Right lung (tissue), 2 donors: ENCODE measurements at regions not wholly inside any gene's neighbourhood (a gene's known extent, or its start where the extent isn't known, plus 50 kb on each side); places are given as distances from the start of the nearest gene placed in this dataset.
A peak's percentile ranks its signal among the peaks of the same experiment; 100 is the strongest.
"Not testable (repeated sequence)": the region's sequence is repeated elsewhere in the genome, so short reads cannot be mapped to it uniquely, and the experiment has no call there.

Source experiments
- DNase-seq, 2 donors: peaks; one replicate each; pipeline ENCODE4 v3.0.0-alpha.2; 2013

- DNase-seq, result not testable (repeated sequence)
Measured at GRCh38 chr2:126051737-126052240, 604.2 kb upstream of the GYPC start.

- DNase-seq, result no peak
Measured at GRCh38 chr2:126059379-126059778, 596.6 kb upstream of the GYPC start.

- no peak for DNase-seq
Measured at GRCh38 chr2:126085011-126085795, 570.8 kb upstream of the GYPC start.

GRCh38 chr2:126100962-126101361, 555.0 kb upstream of the GYPC start:
- DNase-seq, result no peak

- DNase-seq, result no peak
Measured at GRCh38 chr2:126106006-126106405, 550.0 kb upstream of the GYPC start.

GRCh38 chr2:126107883-126108282, 548.1 kb upstream of the GYPC start:
- no peak for DNase-seq

GRCh38 chr2:126115975-126116374, 540.0 kb upstream of the GYPC start:
- DNase-seq, result no peak

- DNase-seq, result no peak
Measured at GRCh38 chr2:126117886-126118285, 538.1 kb upstream of the GYPC start.

- DNase-seq, result no peak
Measured at GRCh38 chr2:126145752-126146151, 510.2 kb upstream of the GYPC start.

- no peak for DNase-seq
Measured at GRCh38 chr2:126154256-126154785, 501.6 kb upstream of the GYPC start.

GRCh38 chr2:126160950-126161349, 495.0 kb upstream of the GYPC start:
- DNase-seq, result not testable (repeated sequence)

- no peak for DNase-seq
Measured at GRCh38 chr2:126172631-126173184, 483.2 kb upstream of the GYPC start.

- no peak for DNase-seq
Measured at GRCh38 chr2:126175222-126175621, 480.7 kb upstream of the GYPC start.

GRCh38 chr2:126177479-126177878, 478.5 kb upstream of the GYPC start:
- no peak for DNase-seq

GRCh38 chr2:126187668-126188067, 468.3 kb upstream of the GYPC start:
- DNase-seq, result no peak

GRCh38 chr2:126189527-126189926, 466.4 kb upstream of the GYPC start:
- no peak for DNase-seq

- no peak for DNase-seq
Measured at GRCh38 chr2:126200538-126200937, 455.4 kb upstream of the GYPC start.

- no peak for DNase-seq
Measured at GRCh38 chr2:126208266-126208665, 447.7 kb upstream of the GYPC start.

- DNase-seq, result no peak
Measured at GRCh38 chr2:126212735-126213134, 443.2 kb upstream of the GYPC start.

GRCh38 chr2:126219081-126219480, 436.9 kb upstream of the GYPC start:
- DNase-seq, result no peak

- DNase-seq, result peak in 1 of 2 donors; percentile 25
Measured at GRCh38 chr2:126220331-126220730, 435.6 kb upstream of the GYPC start.

GRCh38 chr2:126221506-126221905, 434.5 kb upstream of the GYPC start:
- DNase-seq, result no peak

GRCh38 chr2:126222278-126222677, 433.7 kb upstream of the GYPC start:
- DNase-seq, result peak; percentile 87 to 91
